ENCODE measurements at regions not wholly inside any gene's neighbourhood (a gene's known extent, or its start where the extent isn't known, plus 50 kb on each side); places are given as distances from the start of the nearest gene placed in this dataset.

GRCh38 chr13:64962404-64962803 is 2267.7 kb downstream of the PCDH9 start:
- no peaks in the 10 kb centered on the region for H3K36me3 ChIP-seq (ENCODE audit: insufficient read depth)
- DNase-seq (ENCODE audit: extremely low spot score) = no peak
- 89% methylated on average over 1 of the region's 1 CpG for WGBS
- H3K27ac ChIP-seq (ENCODE audit: low read depth) = no peak overlapping the region
- H3K4me3 ChIP-seq (ENCODE audit: low read depth, low read length) = no peak overlapping the region
- H3K4me1 ChIP-seq (ENCODE audit: insufficient read depth) = no peaks in the 10 kb centered on the region

- no peaks in the 10 kb centered on the region for H3K4me1 ChIP-seq (ENCODE audit: insufficient read depth)
- WGBS = 95% methylated on average over 15 of the region's 15 CpGs
- no peak overlapping the region for H3K4me3 ChIP-seq (ENCODE audit: low read depth, low read length)
- no peak for DNase-seq (ENCODE audit: extremely low spot score)
- no peak overlapping the region for H3K27ac ChIP-seq (ENCODE audit: low read depth)
- H3K36me3 ChIP-seq (ENCODE audit: insufficient read depth) = no peaks in the 10 kb centered on the region
Measured at GRCh38 chr13:64959276-64959675, 2270.9 kb downstream of the PCDH9 start.

GRCh38 chr13:64958106-64958505 is 2272.0 kb downstream of the PCDH9 start:
- no peak overlapping the region for H3K4me3 ChIP-seq (ENCODE audit: low read depth, low read length)
- H3K27ac ChIP-seq (ENCODE audit: low read depth) = no peak overlapping the region
- H3K36me3 ChIP-seq (ENCODE audit: insufficient read depth) = no peaks in the 10 kb centered on the region
- H3K4me1 ChIP-seq (ENCODE audit: insufficient read depth) = no peaks in the 10 kb centered on the region
- no peak for DNase-seq (ENCODE audit: extremely low spot score)
- 94% methylated on average over 16 of the region's 16 CpGs for WGBS

GRCh38 chr13:64938660-64939059 is 2291.5 kb downstream of the PCDH9 start:
- H3K4me1 ChIP-seq (ENCODE audit: insufficient read depth) = no peaks in the 10 kb centered on the region
- DNase-seq (ENCODE audit: extremely low spot score) = no peak
- H3K27ac ChIP-seq (ENCODE audit: low read depth) = no peak overlapping the region
- H3K36me3 ChIP-seq (ENCODE audit: insufficient read depth) = no peaks in the 10 kb centered on the region
- 84% methylated on average over 5 of the region's 5 CpGs for WGBS
- H3K4me3 ChIP-seq (ENCODE audit: low read depth, low read length) = no peak overlapping the region

GRCh38 chr13:64937302-64937701 is 2292.8 kb downstream of the PCDH9 start:
- DNase-seq (ENCODE audit: extremely low spot score) = no peak
- Histone ChIP-seq H3K4me3 (ENCODE audit: low read depth, low read length) (no peak overlapping the region), H3K27ac (ENCODE audit: low read depth) (no peak overlapping the region), H3K36me3 (ENCODE audit: insufficient read depth) (no peaks in the 10 kb centered on the region), H3K4me1 (ENCODE audit: insufficient read depth) (no peaks in the 10 kb centered on the region)
- 81% methylated on average over 1 of the region's 1 CpG for WGBS

GRCh38 chr13:64936879-64937278 is 2293.3 kb downstream of the PCDH9 start:
- Histone ChIP-seq H3K4me1 (ENCODE audit: insufficient read depth) (no peaks in the 10 kb centered on the region), H3K36me3 (ENCODE audit: insufficient read depth) (no peaks in the 10 kb centered on the region), H3K4me3 (ENCODE audit: low read depth, low read length) (no peak overlapping the region), H3K27ac (ENCODE audit: low read depth) (no peak overlapping the region)
- WGBS = 69% methylated on average over 2 of the region's 2 CpGs
- DNase-seq (ENCODE audit: extremely low spot score) = no peak

- no peak for DNase-seq (ENCODE audit: extremely low spot score)
- no peaks in the 10 kb centered on the region for H3K36me3 ChIP-seq (ENCODE audit: insufficient read depth)
- no peak overlapping the region for H3K27ac ChIP-seq (ENCODE audit: low read depth)
- no peak overlapping the region for H3K4me3 ChIP-seq (ENCODE audit: low read depth, low read length)
- H3K4me1 ChIP-seq (ENCODE audit: insufficient read depth) = no peaks in the 10 kb centered on the region
Measured at GRCh38 chr13:64935441-64935840, 2294.7 kb downstream of the PCDH9 start.

- no peaks in the 10 kb centered on the region for H3K36me3 ChIP-seq (ENCODE audit: insufficient read depth)
- no peak overlapping the region for H3K4me3 ChIP-seq (ENCODE audit: low read depth, low read length)
- H3K27ac ChIP-seq (ENCODE audit: low read depth) = no peak overlapping the region
- no peaks in the 10 kb centered on the region for H3K4me1 ChIP-seq (ENCODE audit: insufficient read depth)
- no peak for DNase-seq (ENCODE audit: extremely low spot score)
- 56% methylated on average over 5 of the region's 5 CpGs for WGBS
Measured at GRCh38 chr13:64934569-64935362, 2295.4 kb downstream of the PCDH9 start.

- no peaks in the 10 kb centered on the region for H3K36me3 ChIP-seq (ENCODE audit: insufficient read depth)
Measured at GRCh38 chr13:64930636-64931035, 2299.5 kb downstream of the PCDH9 start.

GRCh38 chr13:64928696-64929499 is 2301.2 kb downstream of the PCDH9 start:
- Histone ChIP-seq H3K4me3 (ENCODE audit: low read depth, low read length) (no peak overlapping the region), H3K4me1 (ENCODE audit: insufficient read depth) (no peaks in the 10 kb centered on the region), H3K27ac (ENCODE audit: low read depth) (no peak overlapping the region), H3K36me3 (ENCODE audit: insufficient read depth) (no peaks in the 10 kb centered on the region)
- WGBS = 72% methylated on average over 3 of the region's 3 CpGs
- DNase-seq (ENCODE audit: extremely low spot score) = no peak

More at GRCh38 chr13:64930636-64931035, 2299.5 kb downstream of the PCDH9 start:
- Histone ChIP-seq H3K27ac (ENCODE audit: low read depth) (no peak overlapping the region), H3K4me3 (ENCODE audit: low read depth, low read length) (no peak overlapping the region), H3K4me1 (ENCODE audit: insufficient read depth) (no peaks in the 10 kb centered on the region)
- no peak for DNase-seq (ENCODE audit: extremely low spot score)

GRCh38 chr13:64925727-64926126 is 2304.4 kb downstream of the PCDH9 start:
- H3K4me1 ChIP-seq (ENCODE audit: insufficient read depth) = no peaks in the 10 kb centered on the region
- H3K4me3 ChIP-seq (ENCODE audit: low read depth, low read length) = no peak overlapping the region
- no peaks in the 10 kb centered on the region for H3K36me3 ChIP-seq (ENCODE audit: insufficient read depth)
- 96% methylated on average over 22 of the region's 22 CpGs for WGBS
- H3K27ac ChIP-seq (ENCODE audit: low read depth) = no peak overlapping the region
- no peak for DNase-seq (ENCODE audit: extremely low spot score)

- DNase-seq (ENCODE audit: extremely low spot score) = no peak
- no peaks in the 10 kb centered on the region for H3K36me3 ChIP-seq (ENCODE audit: insufficient read depth)
- 82% methylated on average over 7 of the region's 7 CpGs for WGBS
- H3K27ac ChIP-seq (ENCODE audit: low read depth) = no peak overlapping the region
- H3K4me3 ChIP-seq (ENCODE audit: low read depth, low read length) = no peak overlapping the region
- no peaks in the 10 kb centered on the region for H3K4me1 ChIP-seq (ENCODE audit: insufficient read depth)
Measured at GRCh38 chr13:64925284-64925683, 2304.9 kb downstream of the PCDH9 start.

- Histone ChIP-seq H3K4me3 (ENCODE audit: low read depth, low read length) (no peak overlapping the region), H3K4me1 (ENCODE audit: insufficient read depth) (no peaks in the 10 kb centered on the region), H3K36me3 (ENCODE audit: insufficient read depth) (no peaks in the 10 kb centered on the region), H3K27ac (ENCODE audit: low read depth) (no peak overlapping the region)
- 91% methylated on average over 6 of the region's 6 CpGs for WGBS
- no peak for DNase-seq (ENCODE audit: extremely low spot score)
Measured at GRCh38 chr13:64924401-64924800, 2305.7 kb downstream of the PCDH9 start.

- H3K27ac ChIP-seq (ENCODE audit: low read depth) = no peak overlapping the region
- DNase-seq (ENCODE audit: extremely low spot score) = no peak
- no peaks in the 10 kb centered on the region for H3K4me1 ChIP-seq (ENCODE audit: insufficient read depth)
- no peak overlapping the region for H3K4me3 ChIP-seq (ENCODE audit: low read depth, low read length)
- no peaks in the 10 kb centered on the region for H3K36me3 ChIP-seq (ENCODE audit: insufficient read depth)
Measured at GRCh38 chr13:64917566-64917965, 2312.6 kb downstream of the PCDH9 start.
